Panc1 (cell line): ENCODE measurements at regions not wholly inside any gene's neighbourhood (a gene's known extent, or its start where the extent isn't known, plus 50 kb on each side); places are given as distances from the start of the nearest gene placed in this dataset.

Experiments used
- ATAC-seq: fragments of 200-7000 bp; cut with Tn5 transposase; 2 replicates; pipeline ENCODE4 v1.9.1; 2020; ENCODE audit warnings: mild to moderate bottlenecking, moderate library complexity
- BruUV-seq: library from RNA; stranded (reverse); fragments of 400-500 nt; replicated peaks from 2 replicates; lab custom pipeline; 2021; lab: Mats Ljungman, UMichigan
- CTCF ChIA-PET: fragments of 300-600 bp; sonication (Branson Sonifier 250); formaldehyde crosslinking; loops from one replicate; lab custom pipeline; 2022; ENCODE audit warnings: antibody characterized with exemption; lab: Charles Lee
- POLR2A ChIA-PET: fragments of 300-600 bp; sonication (Branson Sonifier 250); formaldehyde crosslinking; loops from one replicate; lab custom pipeline; 2022; ENCODE audit warnings: antibody characterized with exemption; lab: Charles Lee
- DNase-seq: peaks from one replicate; pipeline ENCODE4 v3.0.0-alpha.2; 2010; ENCODE audit warnings: low read depth, low spot score
- H3K27ac ChIP-seq: 2 replicates; pipeline ENCODE4 v1.5.1; 2011; ENCODE audit warnings: mild to moderate bottlenecking, low read length, inconsistent platforms
- H3K27me3 ChIP-seq: fragments of 200-500 bp; sonication (Bioruptor generic); 2 replicates; pipeline ENCODE4 v1.6.0; 2014; ENCODE audit warnings: low read length, inconsistent platforms; ENCODE audit not compliant: control insufficient read depth, insufficient read depth
- H3K36me3 ChIP-seq: fragments of 200-500 bp; sonication (Bioruptor generic); 2 replicates; pipeline ENCODE4 v1.5.1; 2014; ENCODE audit warnings: inconsistent platforms, mild to moderate bottlenecking, low read length, moderate library complexity; ENCODE audit not compliant: control insufficient read depth, insufficient read depth
- H3K4me1 ChIP-seq: 2 replicates; pipeline ENCODE4 v1.5.1; 2011; ENCODE audit warnings: inconsistent platforms, mild to moderate bottlenecking, low read length, moderate library complexity; ENCODE audit not compliant: control insufficient read depth, insufficient read depth
- H3K4me3 ChIP-seq, 2 experiments: 2 replicates each; pipeline ENCODE4 v1.5.1; 2011 to 2012; ENCODE audit warnings: low read depth in 2 of 2, low read length in 2 of 2, mild to moderate bottlenecking in 2 of 2, inconsistent platforms in 1 of 2, moderate library complexity in 1 of 2
- H3K9me3 ChIP-seq: fragments of 200-500 bp; sonication (Bioruptor generic); 2 replicates; pipeline ENCODE4 v1.5.1; 2014; ENCODE audit warnings: low read depth, mild to moderate bottlenecking, inconsistent platforms, low read length, moderate library complexity; ENCODE audit not compliant: control insufficient read depth, insufficient read depth
- CTCF ChIP-seq: fragments of 450-650 bp; IDR thresholded peaks from 2 replicates; pipeline ENCODE4 v1.5.1; 2017; ENCODE audit warnings: mild to moderate bottlenecking
- POLR2AphosphoS5 ChIP-seq: IDR thresholded peaks from 2 replicates; pipeline ENCODE4 v1.6.1; 2012; ENCODE audit warnings: mild to moderate bottlenecking, low read depth, low read length, moderate library complexity
- REST ChIP-seq, 2 experiments: IDR thresholded peaks; 2 replicates each; pipeline ENCODE4 v1.6.1; 2011 to 2012; ENCODE audit warnings: low read depth in 2 of 2, control low read depth in 1 of 2, low read length in 1 of 2, mild to moderate bottlenecking in 1 of 2, moderate library complexity in 1 of 2; ENCODE audit not compliant: insufficient read depth in 1 of 2
- SIN3A ChIP-seq: IDR thresholded peaks from 2 replicates; pipeline ENCODE4 v1.6.1; 2012; ENCODE audit warnings: low read depth, mild to moderate bottlenecking, low read length, moderate library complexity, borderline replicate concordance; ENCODE audit not compliant: insufficient read depth
- TCF7L2 ChIP-seq: IDR thresholded peaks from 2 replicates; pipeline ENCODE4 v1.6.1; 2011; ENCODE audit warnings: mild to moderate bottlenecking, low read depth, low read length, inconsistent platforms
- in situ Hi-C: cut with HindIII; loops from 2 replicates; pipeline ENCODE4 v1.10.0; 2016; ENCODE audit warnings: low sequenced_read_pairs, low pct_unique_long_range_greater_than_20kb
- intact Hi-C: fragments of 100-400 bp; cut with micrococcal nuclease; formaldehyde crosslinking; loops from one replicate; pipeline ENCODE4 v1.10.0; 2022; ENCODE audit not compliant: unreplicated experiment

- no peak for ATAC-seq
- no peaks in the 10 kb centered on the region for H3K36me3 ChIP-seq
- no TSS peak for BruUV-seq
- H3K9me3 ChIP-seq, result no peaks in the 10 kb centered on the region
- H3K27me3 ChIP-seq, result no peaks in the 10 kb centered on the region
- ChIA-PET CTCF (no interaction called here), POLR2A (no interaction called here)
- H3K4me3 ChIP-seq, result no peak overlapping the region
- in situ Hi-C loops, result no loop called here
- H3K27ac ChIP-seq, result no peak overlapping the region
- no peak for TF ChIP-seq CTCF
- no peaks in the 10 kb centered on the region for H3K4me1 ChIP-seq
- intact Hi-C loops, result loop anchor here (10.0 kb wide), 1 partner anchor 1687 kb away; no protein-coding TSS in a partner anchor
- DNase-seq, result no peak
Observed at GRCh38 chr6:91087908-91088307, 501.0 kb upstream of the MAP3K7 start.

GRCh38 chr6:91083211-91083610 is 496.3 kb upstream of the MAP3K7 start:
- CTCF ChIA-PET, result no interaction called here
- no peak for ATAC-seq

More at GRCh38 chr6:91083211-91083610, 496.3 kb upstream of the MAP3K7 start:
- H3K27me3 ChIP-seq, result no peaks in the 10 kb centered on the region
- BruUV-seq, result no TSS peak
- no peak for DNase-seq
- H3K9me3 ChIP-seq, result no peaks in the 10 kb centered on the region
- no peaks in the 10 kb centered on the region for H3K36me3 ChIP-seq
- POLR2A ChIA-PET, result no interaction called here
- intact Hi-C loops, result loop anchor here (10.0 kb wide), 1 partner anchor 1692 kb away; no protein-coding TSS in a partner anchor
- no peak overlapping the region for H3K27ac ChIP-seq
- TF ChIP-seq REST (IDR thresholded peaks at IDR 0.05; ENCODE audit: insufficient read depth in 1 of 2, low read depth in 2 of 2, low read length in 1 of 2) (no peak), CTCF (no peak), SIN3A (no peak), POLR2AphosphoS5 (no peak), TCF7L2 (no peak)
- in situ Hi-C loops, result no loop called here
- H3K4me3 ChIP-seq, result no peak overlapping the region
- no peaks in the 10 kb centered on the region; the same call in 1 of the 2 replicates for H3K4me1 ChIP-seq
